Activated CD8-positive, alpha-beta memory T cell treated with anti-CD3 and anti-CD28 coated beads for 1 hour (primary cell): ENCODE measurements at regions not wholly inside any gene's neighbourhood (a gene's known extent, or its start where the extent isn't known, plus 50 kb on each side); places are given as distances from the start of the nearest gene placed in this dataset.

ENCODE experiments used
- DNase-seq, 2 donors: peaks; one replicate each; pipeline ENCODE4 v3.0.0-alpha.2; 2020; ENCODE audit warnings: low read depth in 1 of 2; ENCODE audit errors: extremely low read depth in 1 of 2

GRCh38 chr18:29198834-29199233, 1021.9 kb upstream of the CDH2 start:
- no peak for DNase-seq

DNA sequence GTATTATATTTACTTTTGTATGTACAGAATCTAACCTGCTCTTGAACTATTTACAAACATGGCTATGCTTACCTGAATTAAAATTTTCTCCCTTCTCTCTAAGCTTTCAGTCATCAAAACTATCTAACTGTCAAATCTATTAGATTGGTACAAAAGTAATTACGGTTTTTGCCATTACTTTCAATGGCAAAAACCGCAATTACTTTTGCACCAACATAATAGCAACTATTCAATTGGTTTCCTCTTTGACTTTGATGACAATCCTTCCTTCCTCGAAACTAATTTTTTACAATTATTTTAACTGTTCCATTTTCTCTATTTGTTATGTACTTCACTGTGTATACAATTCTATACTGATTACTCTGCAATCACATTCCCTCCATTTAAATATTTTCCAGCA, 1019.4 kb upstream of the CDH2 start:
- DNase-seq = no peak

- no peak for DNase-seq
These were observed 1014.3 kb upstream of the CDH2 start for GRCh38 chr18:29191263-29191662.

- DNase-seq = no peak
These were observed 1011.8 kb upstream of the CDH2 start for GRCh38 chr18:29188760-29189159.

DNA sequence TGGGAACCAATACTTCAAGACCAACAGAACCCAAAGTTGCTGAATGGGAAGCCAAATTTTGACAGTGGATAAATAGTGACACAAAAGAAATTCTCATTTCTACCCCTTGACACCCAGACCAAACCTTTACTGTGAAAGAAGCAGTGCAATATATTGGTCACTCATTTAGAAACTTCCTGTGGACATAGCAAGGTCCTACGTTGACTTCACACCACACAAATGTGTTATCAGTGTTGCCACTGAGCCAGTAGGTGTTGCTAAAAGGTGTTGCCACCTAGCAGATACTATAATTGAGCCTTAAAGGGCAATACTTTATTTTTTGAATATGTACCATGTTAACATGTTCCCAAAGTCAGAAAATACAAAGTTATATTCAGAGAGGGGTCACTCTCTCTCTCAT, 1008.9 kb upstream of the CDH2 start:
- no peak for DNase-seq

- no peak for DNase-seq
These were observed 1007.7 kb upstream of the CDH2 start for GRCh38 chr18:29184654-29185053.

GRCh38 chr18:29181151-29181901, 1004.4 kb upstream of the CDH2 start:
- no peak for DNase-seq

GRCh38 chr18:29176681-29177080, 999.8 kb upstream of the CDH2 start:
- no peak for DNase-seq

DNA sequence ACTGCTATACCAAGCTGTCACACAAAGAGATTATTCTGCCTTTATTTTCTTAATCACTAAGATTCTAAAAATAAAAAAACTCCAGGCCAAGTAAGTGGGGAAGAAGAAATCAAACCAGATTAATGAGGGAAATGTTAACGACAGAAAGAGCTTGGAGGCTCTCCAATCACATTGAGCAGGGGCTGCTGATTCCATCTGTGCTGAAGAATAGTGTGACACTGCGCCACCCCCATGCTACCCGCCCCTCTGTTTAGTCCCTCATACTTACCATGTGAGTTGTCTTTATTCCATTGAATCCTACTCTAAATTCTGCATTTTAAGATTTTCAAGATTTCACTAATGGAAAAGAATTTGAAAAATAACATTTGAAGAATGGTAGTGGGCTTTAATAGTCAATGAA, 998.0 kb upstream of the CDH2 start:
- no peak for DNase-seq

DNA sequence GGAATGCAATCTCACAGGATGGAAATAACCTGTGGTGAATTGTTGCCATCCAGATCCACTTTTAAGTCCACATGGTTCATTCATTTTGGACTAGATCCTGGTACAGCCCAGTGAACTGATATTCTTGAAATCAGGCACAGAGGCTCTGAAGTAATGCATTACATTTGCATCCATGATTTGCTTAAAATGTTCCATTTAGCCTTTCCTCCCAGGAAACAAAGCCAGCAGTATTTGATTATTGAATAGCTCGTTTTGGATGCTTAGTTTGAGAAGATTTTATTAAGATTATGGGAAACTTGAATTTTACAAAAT, 995.8 kb upstream of the CDH2 start:
- DNase-seq = no peak

GRCh38 chr18:29171892-29172755, 995.2 kb upstream of the CDH2 start:
- DNase-seq = no peak

DNA sequence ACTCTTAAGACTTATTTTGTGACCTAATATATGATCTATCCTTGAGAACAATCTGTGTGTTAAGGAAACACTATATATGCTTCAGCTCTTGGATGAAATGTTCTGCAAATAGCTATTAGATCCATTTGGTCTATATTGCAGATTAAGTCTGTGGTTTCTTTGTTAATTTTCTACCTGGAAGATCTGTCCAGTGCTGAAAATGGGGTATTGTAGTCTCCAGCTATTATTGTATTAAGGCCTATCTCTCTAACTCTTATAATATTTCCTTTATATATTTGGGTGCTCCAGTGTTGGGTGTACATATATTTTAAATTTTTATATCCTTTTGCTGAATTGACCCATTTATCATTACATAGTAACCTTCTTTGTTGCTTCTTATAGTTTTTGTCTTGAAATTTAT, 992.7 kb upstream of the CDH2 start:
- no peak for DNase-seq

DNA sequence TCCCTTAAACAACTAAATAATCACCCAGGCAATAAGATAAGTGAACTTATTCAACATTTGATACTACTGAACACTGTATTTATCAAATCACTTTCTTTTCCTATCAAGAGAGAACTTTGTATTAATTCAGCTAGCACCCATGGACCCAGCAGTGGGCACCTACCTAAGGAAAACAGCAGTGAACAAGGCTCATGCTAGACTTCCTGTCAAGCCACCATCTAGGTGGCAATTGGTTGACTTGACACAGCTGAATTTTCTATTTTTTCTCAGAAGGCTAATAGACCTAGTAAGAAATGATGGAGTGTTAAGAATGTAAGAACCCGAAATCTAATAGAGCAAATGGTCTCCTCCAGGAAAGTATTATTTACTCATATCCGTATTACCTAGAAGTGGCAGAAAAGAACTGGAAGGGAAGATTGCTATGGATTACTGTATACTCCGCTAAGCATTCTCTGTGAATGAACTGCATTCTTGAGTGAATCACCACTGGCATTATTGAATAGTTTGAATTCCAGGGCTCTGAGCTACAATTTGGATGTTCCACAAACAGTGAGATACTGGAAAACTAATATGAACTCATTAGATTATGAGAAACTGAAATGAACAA, 988.2 kb upstream of the CDH2 start:
- DNase-seq = no peak

- DNase-seq = no peak
These were observed 987.2 kb upstream of the CDH2 start for GRCh38 chr18:29164020-29164706.

DNA sequence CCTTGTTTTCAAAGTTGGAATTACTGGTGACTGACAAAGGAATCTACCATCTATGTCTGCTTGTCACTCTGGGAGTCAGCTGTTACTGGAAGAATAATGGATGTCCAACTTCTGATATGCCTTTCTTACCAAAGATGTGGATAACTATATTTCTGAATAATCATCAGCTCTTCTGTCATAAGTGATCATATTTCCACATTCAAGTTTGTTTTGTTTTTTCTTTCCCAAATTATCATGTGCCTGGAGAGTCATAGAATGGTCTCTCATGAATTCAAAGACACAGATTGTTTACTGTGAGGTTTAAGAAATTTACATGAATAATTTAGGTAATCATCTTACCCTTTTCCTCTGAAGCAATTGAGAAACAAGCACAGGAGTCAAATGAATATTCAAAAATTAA, 986.7 kb upstream of the CDH2 start:
- no peak for DNase-seq

GRCh38 chr18:29161429-29161828, 984.5 kb upstream of the CDH2 start:
- no peak for DNase-seq

- DNase-seq = no peak
These were observed 983.2 kb upstream of the CDH2 start for GRCh38 chr18:29160170-29160569.

GRCh38 chr18:29157905-29158304, 981.0 kb upstream of the CDH2 start:
- no peak for DNase-seq

- DNase-seq = no peak
These were observed 980.3 kb upstream of the CDH2 start for GRCh38 chr18:29157057-29157780.

- no peak for DNase-seq
These were observed 979.6 kb upstream of the CDH2 start for GRCh38 chr18:29156531-29156930.
